ENCODE measurements at regions not wholly inside any gene's neighbourhood (a gene's known extent, or its start where the extent isn't known, plus 50 kb on each side); places are given as distances from the start of the nearest gene placed in this dataset.
"Not testable (repeated sequence)": the region's sequence is repeated elsewhere in the genome, so short reads cannot be mapped to it uniquely, and the experiment has no call there.

GRCh38 chr21:5138687-5139086 is 5382.7 kb upstream of the TPTE start:
- not testable (repeated sequence) for H3K27me3 Mint-ChIP-seq, H3K9me3 Mint-ChIP-seq, H3K36me3 Mint-ChIP-seq, H3K4me1 Mint-ChIP-seq, H3K4me3 Mint-ChIP-seq, H3K27ac Mint-ChIP-seq

GRCh38 chr21:5139528-5139927 is 5381.9 kb upstream of the TPTE start:
- H3K27me3 Mint-ChIP-seq, H3K9me3 Mint-ChIP-seq, H3K36me3 Mint-ChIP-seq, H3K27ac Mint-ChIP-seq, H3K4me1 Mint-ChIP-seq, H3K4me3 Mint-ChIP-seq: not testable (repeated sequence)

GRCh38 chr21:5143011-5143410 is 5378.4 kb upstream of the TPTE start:
- H3K27me3 Mint-ChIP-seq, H3K27ac Mint-ChIP-seq, H3K9me3 Mint-ChIP-seq, H3K4me1 Mint-ChIP-seq, H3K36me3 Mint-ChIP-seq, H3K4me3 Mint-ChIP-seq: not testable (repeated sequence)

DNA sequence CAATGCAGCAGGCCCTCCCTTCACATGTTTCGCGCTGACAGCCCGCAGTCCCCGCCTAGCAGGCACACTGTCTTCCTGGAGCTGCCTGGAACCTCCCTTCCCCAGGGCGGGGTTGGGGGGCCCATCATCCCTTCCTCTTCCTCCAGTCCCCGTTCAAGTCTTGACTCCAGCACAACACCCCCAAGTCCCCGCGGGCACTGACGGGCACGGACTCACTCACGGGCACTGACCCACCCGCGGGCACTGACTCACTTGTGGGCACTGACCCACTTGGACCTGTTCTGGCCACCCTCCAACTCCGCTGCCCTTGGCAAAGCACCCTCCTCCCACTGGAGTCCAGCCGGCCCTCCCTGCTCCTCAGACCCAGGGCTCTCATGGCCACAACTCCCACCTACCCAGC is 5376.7 kb upstream of the TPTE start:
- not testable (repeated sequence) for H3K27me3 Mint-ChIP-seq, H3K9me3 Mint-ChIP-seq, H3K27ac Mint-ChIP-seq, H3K36me3 Mint-ChIP-seq, H3K4me3 Mint-ChIP-seq, H3K4me1 Mint-ChIP-seq

GRCh38 chr21:5147685-5148084 is 5373.7 kb upstream of the TPTE start:
- H3K36me3 Mint-ChIP-seq, result not testable (repeated sequence)

GRCh38 chr21:5149222-5149621 is 5372.2 kb upstream of the TPTE start:
- not testable (repeated sequence) for H3K36me3 Mint-ChIP-seq, H3K4me3 Mint-ChIP-seq, H3K27ac Mint-ChIP-seq, H3K4me1 Mint-ChIP-seq, H3K9me3 Mint-ChIP-seq, H3K27me3 Mint-ChIP-seq

More at GRCh38 chr21:5147685-5148084, 5373.7 kb upstream of the TPTE start:
- H3K4me3 Mint-ChIP-seq, H3K9me3 Mint-ChIP-seq, H3K27ac Mint-ChIP-seq, H3K27me3 Mint-ChIP-seq, H3K4me1 Mint-ChIP-seq: not testable (repeated sequence)

GRCh38 chr21:5153842-5154640 is 5367.3 kb upstream of the TPTE start:
- H3K4me3 Mint-ChIP-seq, H3K27ac Mint-ChIP-seq, H3K27me3 Mint-ChIP-seq, H3K36me3 Mint-ChIP-seq, H3K9me3 Mint-ChIP-seq, H3K4me1 Mint-ChIP-seq: not testable (repeated sequence)

GRCh38 chr21:5154641-5154982 is 5366.8 kb upstream of the TPTE start:
- not testable (repeated sequence) for H3K4me3 Mint-ChIP-seq, H3K4me1 Mint-ChIP-seq, H3K27ac Mint-ChIP-seq, H3K36me3 Mint-ChIP-seq, H3K9me3 Mint-ChIP-seq, H3K27me3 Mint-ChIP-seq

DNA sequence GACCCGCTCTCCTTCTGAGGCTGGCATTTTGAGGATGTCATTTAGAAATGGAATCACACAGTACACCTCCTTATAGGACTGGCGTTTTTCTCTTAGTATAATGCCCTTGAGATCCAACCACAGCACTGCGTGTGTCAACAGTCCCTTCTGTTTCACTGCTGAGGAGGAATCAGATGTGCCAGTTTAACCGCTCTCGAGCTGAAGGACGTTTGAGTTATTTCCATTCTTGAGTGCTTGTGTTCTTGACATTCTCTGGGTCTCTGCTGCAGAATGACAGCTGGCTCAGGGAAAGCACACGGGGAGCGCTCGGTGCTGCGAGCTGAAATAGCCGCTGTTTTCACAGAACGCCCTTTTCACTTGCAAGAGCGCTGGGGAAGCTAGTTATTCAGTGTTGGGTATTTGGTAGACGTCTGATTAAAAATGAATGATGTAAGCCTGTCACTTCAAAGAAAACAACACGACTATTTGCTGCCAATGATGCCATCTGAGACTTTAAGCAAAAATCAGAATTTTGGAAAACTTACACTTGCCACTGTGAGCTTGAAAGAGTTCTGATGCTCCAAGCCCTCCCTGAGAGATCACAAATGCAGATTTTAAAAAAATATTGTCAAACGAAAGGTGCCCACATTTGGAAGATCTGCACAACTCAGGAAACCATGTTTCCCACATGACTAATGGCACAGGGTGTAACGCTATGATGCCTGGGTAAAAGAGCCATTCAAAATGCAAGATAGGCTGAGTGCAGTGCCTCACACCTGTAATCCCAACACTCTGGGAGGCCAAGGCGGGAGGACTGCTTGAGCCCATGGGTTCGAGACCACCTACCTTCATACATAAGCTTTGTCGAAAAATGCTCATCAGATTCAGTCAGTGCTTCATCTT is 5358.4 kb upstream of the TPTE start:
- not testable (repeated sequence) for H3K27me3 Mint-ChIP-seq, H3K36me3 Mint-ChIP-seq, H3K4me3 Mint-ChIP-seq, H3K4me1 Mint-ChIP-seq, H3K27ac Mint-ChIP-seq, H3K9me3 Mint-ChIP-seq

- H3K27me3 Mint-ChIP-seq, H3K4me1 Mint-ChIP-seq, H3K27ac Mint-ChIP-seq, H3K9me3 Mint-ChIP-seq, H3K36me3 Mint-ChIP-seq, H3K4me3 Mint-ChIP-seq: not testable (repeated sequence)
These were observed 5355.6 kb upstream of the TPTE start for GRCh38 chr21:5165829-5166228.
